Nephron progenitor cell (in vitro differentiated cells): ENCODE measurements at regions not wholly inside any gene's neighbourhood (a gene's known extent, or its start where the extent isn't known, plus 50 kb on each side); places are given as distances from the start of the nearest gene placed in this dataset.

Experiments used
- DNase-seq: peaks from one replicate; pipeline ENCODE4 v3.0.0; 2021
- H3K27ac Mint-ChIP-seq: 2 replicates; pipeline ENCODE4 v1.8.0; 2021; ENCODE audit warnings: mild to moderate bottlenecking, moderate library complexity, mixed read lengths
- H3K27me3 Mint-ChIP-seq: 2 replicates; pipeline ENCODE4 v1.8.0; 2021; ENCODE audit warnings: mild to moderate bottlenecking, low read depth, mixed read lengths; ENCODE audit not compliant: poor library complexity
- H3K36me3 Mint-ChIP-seq: 2 replicates; pipeline ENCODE4 v1.8.0; 2021; ENCODE audit warnings: low read depth, mixed read lengths
- H3K4me1 Mint-ChIP-seq: 2 replicates; pipeline ENCODE4 v1.8.0; 2021; ENCODE audit warnings: mixed read lengths
- H3K4me3 Mint-ChIP-seq: 2 replicates; pipeline ENCODE4 v1.8.0; 2021; ENCODE audit warnings: mild to moderate bottlenecking, moderate library complexity, mixed read lengths
- H3K9me3 Mint-ChIP-seq: 2 replicates; pipeline ENCODE4 v1.8.0; 2021; ENCODE audit warnings: mild to moderate bottlenecking, moderate library complexity, mixed read lengths
- TF ChIP-seq, protein P1 (sequence below): fragments of 200-600 bp; sonication (generic); IDR thresholded peaks from 2 replicates; pipeline ENCODE4 v1.5.0; 2021; ENCODE audit warnings: antibody characterized with exemption

DNA sequence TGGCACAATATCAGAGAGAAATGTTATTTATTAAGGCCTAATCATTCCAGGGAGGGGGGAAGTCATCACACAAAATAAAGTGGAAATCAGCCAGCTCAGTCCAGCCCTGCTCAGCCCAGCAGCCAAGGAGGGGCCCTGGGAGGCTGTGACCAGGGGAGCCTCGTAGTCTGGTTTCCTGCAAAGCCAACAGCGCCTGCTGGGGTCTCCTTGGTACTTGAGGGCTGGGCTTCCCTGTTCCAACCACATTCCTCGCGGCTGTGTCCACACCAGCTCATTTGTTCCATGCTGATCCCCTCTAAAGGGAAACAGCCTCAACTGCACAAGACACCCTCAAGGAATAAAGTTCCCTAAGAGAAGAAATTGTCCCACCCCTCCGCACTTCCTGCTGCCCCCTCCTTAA is 154.0 kb downstream of the TMEM132E start:
- Mint-ChIP-seq H3K9me3 (peaks cover 5% of the 10 kb centered on the region), H3K36me3 (no peaks in the 10 kb centered on the region), H3K27me3 (peaks cover 53% of the 10 kb centered on the region), H3K4me3 (no peak overlapping the region), H3K27ac (no peak overlapping the region), H3K4me1 (peaks cover 8% of the 10 kb centered on the region)
- TF ChIP-seq, protein P1, sequence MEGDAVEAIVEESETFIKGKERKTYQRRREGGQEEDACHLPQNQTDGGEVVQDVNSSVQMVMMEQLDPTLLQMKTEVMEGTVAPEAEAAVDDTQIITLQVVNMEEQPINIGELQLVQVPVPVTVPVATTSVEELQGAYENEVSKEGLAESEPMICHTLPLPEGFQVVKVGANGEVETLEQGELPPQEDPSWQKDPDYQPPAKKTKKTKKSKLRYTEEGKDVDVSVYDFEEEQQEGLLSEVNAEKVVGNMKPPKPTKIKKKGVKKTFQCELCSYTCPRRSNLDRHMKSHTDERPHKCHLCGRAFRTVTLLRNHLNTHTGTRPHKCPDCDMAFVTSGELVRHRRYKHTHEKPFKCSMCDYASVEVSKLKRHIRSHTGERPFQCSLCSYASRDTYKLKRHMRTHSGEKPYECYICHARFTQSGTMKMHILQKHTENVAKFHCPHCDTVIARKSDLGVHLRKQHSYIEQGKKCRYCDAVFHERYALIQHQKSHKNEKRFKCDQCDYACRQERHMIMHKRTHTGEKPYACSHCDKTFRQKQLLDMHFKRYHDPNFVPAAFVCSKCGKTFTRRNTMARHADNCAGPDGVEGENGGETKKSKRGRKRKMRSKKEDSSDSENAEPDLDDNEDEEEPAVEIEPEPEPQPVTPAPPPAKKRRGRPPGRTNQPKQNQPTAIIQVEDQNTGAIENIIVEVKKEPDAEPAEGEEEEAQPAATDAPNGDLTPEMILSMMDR = no peak
- DNase-seq = no peak

DNA sequence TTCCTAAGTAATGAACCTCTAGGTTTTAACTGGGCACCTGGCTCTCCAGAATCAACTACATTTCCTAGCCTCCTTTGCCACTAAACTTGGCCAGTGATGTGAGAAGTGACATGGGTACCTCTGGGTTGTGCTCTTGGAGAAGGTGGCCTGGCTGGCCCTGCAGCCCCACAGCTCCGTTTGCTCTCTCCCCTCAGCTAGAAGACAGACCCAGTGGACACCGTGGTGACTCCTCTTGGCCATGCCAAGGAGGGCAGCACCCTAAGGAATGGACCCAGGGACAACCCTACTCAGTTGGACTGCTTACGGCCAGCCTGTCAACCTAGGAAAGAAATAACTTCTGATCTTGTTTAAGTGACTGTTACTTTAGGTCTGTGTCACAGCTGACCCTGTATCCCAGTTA is 151.4 kb downstream of the TMEM132E start:
- peak overlapping the region; percentile 11 for H3K27ac Mint-ChIP-seq
- peaks cover 51% of the 10 kb centered on the region for H3K27me3 Mint-ChIP-seq
- peaks cover 28% of the 10 kb centered on the region for H3K4me1 Mint-ChIP-seq
- H3K36me3 Mint-ChIP-seq = no peaks in the 10 kb centered on the region
- TF ChIP-seq, protein P1 = no peak
- peaks cover 5% of the 10 kb centered on the region for H3K9me3 Mint-ChIP-seq
- no peak overlapping the region for H3K4me3 Mint-ChIP-seq
- no peak for DNase-seq

DNA sequence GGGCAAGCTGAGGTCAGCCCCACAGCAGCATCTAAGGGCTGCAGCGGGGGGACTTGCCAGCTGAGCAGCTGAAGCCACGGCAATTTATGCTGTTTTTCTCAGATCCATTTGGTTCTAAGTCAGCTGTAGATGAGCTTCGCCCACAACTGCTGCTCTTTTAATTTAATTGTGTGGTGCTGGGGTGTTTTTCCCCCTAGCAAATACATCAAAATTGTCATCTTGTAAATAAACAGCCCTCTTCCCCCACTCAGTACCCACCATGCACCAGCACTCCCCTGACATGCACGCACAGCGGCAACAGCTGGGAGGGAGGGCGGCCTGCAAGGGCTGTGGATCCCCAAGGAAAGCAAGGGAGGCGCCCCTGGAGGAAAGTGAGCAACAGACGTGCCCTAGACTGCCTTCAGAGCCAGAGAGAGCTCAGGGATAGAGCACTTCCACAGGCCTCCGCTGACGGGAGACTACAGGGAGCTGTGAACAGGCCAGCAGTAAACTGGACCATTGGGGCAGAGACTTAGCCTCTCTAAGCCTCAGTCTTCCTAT is 149.5 kb downstream of the TMEM132E start:
- Mint-ChIP-seq H3K4me1 (peaks cover 48% of the 10 kb centered on the region), H3K27ac (no peak overlapping the region), H3K36me3 (no peaks in the 10 kb centered on the region), H3K27me3 (peaks cover 48% of the 10 kb centered on the region), H3K9me3 (peaks cover 5% of the 10 kb centered on the region), H3K4me3 (no peak overlapping the region)
- TF ChIP-seq, protein P1 = no peak
- DNase-seq = no peak

DNA sequence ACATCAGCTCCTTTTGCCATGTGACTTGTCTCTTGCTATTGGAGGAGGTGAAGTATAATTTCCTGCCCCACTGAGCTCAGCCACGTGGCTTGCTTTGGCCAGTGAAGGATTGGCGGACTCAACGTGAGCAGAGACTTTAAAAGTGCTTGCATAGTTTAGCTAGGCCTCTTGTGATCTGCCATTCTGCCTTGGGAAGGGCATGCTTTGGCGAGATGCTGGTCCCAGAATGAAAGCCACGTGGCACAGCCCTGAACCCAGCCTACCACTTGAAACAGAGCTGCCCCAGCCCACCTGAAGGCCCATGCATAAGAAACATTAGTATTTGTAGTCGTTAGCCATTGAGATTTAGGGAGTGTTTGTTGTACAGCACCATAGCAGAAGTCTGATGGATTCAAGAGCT is 148.2 kb downstream of the TMEM132E start:
- no peak for DNase-seq
- Mint-ChIP-seq H3K27ac (no peak overlapping the region), H3K4me3 (no peak overlapping the region), H3K36me3 (no peaks in the 10 kb centered on the region), H3K9me3 (peaks cover 5% of the 10 kb centered on the region), H3K27me3 (peaks cover 53% of the 10 kb centered on the region), H3K4me1 (peaks cover 54% of the 10 kb centered on the region)
- TF ChIP-seq, protein P1 = no peak

DNA sequence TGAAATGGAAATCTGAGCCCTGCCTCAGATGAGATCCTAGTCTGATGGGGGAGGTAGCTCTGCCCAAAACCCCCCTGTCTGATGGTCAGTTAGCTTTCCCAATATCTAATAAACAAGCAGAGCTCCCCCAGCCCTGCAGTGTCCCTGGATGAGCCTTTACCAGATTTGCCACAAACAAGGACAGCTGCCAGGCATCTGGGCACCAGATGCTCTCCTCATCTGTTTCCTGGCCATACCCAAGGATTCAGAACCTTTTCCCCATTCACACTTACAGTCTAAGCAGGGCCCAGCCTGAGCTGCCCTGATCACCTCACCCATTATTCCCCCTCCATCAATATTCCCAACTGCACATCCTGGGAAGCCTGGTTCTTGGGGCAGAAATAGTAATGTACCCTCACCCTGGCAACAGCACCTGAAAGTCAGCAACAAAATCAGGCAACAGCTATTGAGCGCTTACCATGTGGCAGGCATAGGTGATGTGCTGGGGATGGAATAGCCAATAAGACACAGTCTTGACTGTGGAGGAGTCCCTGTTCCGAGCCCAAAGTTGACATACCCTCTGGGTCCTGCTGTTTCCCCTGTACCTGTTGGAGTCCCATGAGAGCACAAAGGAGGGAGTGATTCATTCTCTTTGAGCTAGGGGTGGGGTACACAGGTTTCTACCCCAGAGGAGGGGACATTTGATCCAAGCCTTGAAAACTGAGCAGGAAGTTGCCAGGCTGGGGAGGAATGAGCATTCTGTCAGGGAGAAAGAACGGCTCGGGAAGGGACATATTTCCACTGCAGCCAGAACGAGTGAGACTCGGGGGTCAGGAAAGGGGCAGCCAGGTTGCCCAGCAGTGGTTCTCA is 147.4 kb downstream of the TMEM132E start:
- no peak overlapping the region for H3K27ac Mint-ChIP-seq
- H3K4me1 Mint-ChIP-seq = peaks cover 54% of the 10 kb centered on the region
- DNase-seq = no peak
- peaks cover 2% of the 10 kb centered on the region for H3K9me3 Mint-ChIP-seq
- TF ChIP-seq, protein P1 = no peak
- H3K27me3 Mint-ChIP-seq = peaks cover 50% of the 10 kb centered on the region
- no peak overlapping the region for H3K4me3 Mint-ChIP-seq
- no peaks in the 10 kb centered on the region for H3K36me3 Mint-ChIP-seq

DNA sequence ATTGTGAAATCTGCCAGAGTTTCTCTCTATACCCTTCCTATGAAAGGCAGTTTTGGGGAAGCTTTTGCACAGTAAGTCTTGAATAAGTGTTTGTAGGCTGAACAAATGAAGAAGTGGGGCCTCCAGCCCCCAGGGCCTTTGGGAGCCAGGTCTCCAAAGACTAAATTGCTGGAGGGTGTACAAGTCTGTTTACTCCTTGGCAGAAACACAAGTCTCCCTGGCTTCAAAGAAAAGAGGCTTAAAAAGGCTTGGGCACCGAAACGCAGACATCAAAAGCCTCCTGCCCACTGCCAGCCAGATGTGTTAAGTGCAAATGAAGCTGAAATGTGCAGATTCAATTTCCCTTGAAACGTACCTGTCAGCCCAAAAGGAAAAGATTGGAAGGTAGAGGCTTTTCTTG is 146.3 kb downstream of the TMEM132E start:
- H3K27me3 Mint-ChIP-seq = peaks cover 51% of the 10 kb centered on the region
- no peak for DNase-seq
- TF ChIP-seq, protein P1 = no peak
- peaks cover 54% of the 10 kb centered on the region for H3K4me1 Mint-ChIP-seq
- H3K9me3 Mint-ChIP-seq = no peaks in the 10 kb centered on the region
- H3K27ac Mint-ChIP-seq = no peak overlapping the region
- H3K4me3 Mint-ChIP-seq = no peak overlapping the region
- H3K36me3 Mint-ChIP-seq = no peaks in the 10 kb centered on the region
